Stimulated activated CD8-positive, alpha-beta memory T cell treated with anti-CD3 and anti-CD28 coated beads, Interleukin-4, amount 100 ng/mL, for 4 hours (primary cell): ENCODE measurements at regions not wholly inside any gene's neighbourhood (a gene's known extent, or its start where the extent isn't known, plus 50 kb on each side); places are given as distances from the start of the nearest gene placed in this dataset.

Experiments
- DNase-seq, 2 donors: peaks; one replicate each; pipeline ENCODE4 v3.0.0-alpha.2; 2020; ENCODE audit warnings: low read depth in 2 of 2, low spot score in 1 of 2

- no peak for DNase-seq
These were observed 208.8 kb downstream of the GXYLT1 start for GRCh38 chr12:41935911-41936310.

GRCh38 chr12:41932470-41932991 is 212.1 kb downstream of the GXYLT1 start:
- no peak for DNase-seq

GRCh38 chr12:41930866-41931437 is 213.7 kb downstream of the GXYLT1 start:
- no peak for DNase-seq

DNA sequence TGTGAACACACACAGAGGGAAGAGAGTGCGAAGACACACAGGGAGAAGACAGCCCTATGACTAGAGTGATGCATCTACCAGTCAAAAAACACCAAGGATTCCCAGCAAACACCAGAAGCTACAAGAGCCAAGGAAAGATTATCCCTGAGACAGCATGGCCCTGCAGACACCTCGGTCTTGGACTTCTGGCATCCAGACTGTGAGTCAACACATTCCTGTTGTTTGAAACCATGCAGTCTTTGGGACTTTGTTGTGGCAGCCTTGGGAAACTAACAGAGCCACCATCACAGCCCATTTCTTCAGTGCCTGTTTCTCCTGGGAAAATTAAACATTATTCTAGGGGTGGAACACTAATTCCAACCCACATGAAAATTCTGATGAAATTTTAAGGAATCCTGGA is 220.6 kb downstream of the GXYLT1 start:
- no peak for DNase-seq

GRCh38 chr12:41923351-41923750 is 221.3 kb downstream of the GXYLT1 start:
- no peak for DNase-seq

- no peak for DNase-seq
These were observed 224.3 kb downstream of the GXYLT1 start for GRCh38 chr12:41920355-41920754.

GRCh38 chr12:41919526-41920261 is 225.0 kb downstream of the GXYLT1 start:
- DNase-seq, result no peak

- no peak for DNase-seq
These were observed 225.6 kb downstream of the GXYLT1 start for GRCh38 chr12:41919048-41919447.

GRCh38 chr12:41917938-41918341 is 226.7 kb downstream of the GXYLT1 start:
- DNase-seq, result no peak

- no peak for DNase-seq
These were observed 227.5 kb downstream of the GXYLT1 start for GRCh38 chr12:41917181-41917580.

DNA sequence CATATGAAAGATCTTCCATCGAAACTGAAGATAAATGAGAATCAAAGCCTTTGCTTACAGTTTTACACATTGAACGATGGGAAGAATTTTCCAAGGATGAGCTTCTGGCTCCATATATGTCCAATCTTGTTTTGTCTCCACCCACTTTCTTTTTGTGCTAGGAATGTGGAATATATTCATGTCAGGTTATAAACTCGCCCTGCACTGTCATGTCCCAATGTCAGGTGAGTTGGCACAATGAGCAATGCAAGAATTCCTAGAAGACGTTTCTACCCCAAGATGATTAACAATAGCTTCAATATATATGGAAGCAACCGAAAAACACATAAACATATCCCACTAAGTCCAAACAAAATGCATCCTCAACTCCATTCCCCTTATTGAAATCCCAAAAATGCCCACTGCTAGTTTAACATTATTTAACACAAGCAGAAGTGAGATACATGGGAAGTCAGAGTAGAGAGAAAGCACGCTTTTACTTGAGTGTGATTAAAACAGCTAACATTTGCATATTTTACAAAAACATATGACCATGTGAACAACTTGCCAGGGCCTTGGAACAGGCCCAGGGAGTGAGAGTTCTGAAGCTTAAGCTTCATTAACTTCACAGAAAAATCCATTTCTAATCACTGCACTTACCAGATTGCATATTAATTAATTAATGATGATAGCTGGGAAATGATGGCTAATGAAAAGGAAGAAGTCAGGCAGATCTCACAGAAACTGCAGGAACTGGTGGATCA is 233.9 kb downstream of the GXYLT1 start:
- DNase-seq, result no peak

DNA sequence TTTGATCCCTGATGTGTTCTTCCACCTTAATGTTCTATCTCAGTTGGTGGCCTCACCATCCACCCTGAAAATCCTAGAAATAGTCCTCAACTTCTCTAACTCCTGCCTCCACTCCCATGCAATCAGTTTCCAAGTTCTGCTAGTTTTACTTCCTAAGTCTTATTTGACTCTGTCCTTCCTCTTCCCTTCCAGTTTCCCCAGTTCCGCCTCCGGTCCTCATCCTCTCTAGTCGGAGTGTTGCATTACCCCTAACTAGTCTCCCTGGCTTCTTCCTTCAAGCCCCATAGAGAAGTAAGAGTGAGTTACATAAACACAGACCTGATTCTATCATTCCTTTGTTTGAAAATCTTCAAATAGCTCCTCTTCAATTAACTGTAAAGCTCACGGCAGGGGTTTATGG is 236.5 kb downstream of the GXYLT1 start:
- DNase-seq, result no peak

DNA sequence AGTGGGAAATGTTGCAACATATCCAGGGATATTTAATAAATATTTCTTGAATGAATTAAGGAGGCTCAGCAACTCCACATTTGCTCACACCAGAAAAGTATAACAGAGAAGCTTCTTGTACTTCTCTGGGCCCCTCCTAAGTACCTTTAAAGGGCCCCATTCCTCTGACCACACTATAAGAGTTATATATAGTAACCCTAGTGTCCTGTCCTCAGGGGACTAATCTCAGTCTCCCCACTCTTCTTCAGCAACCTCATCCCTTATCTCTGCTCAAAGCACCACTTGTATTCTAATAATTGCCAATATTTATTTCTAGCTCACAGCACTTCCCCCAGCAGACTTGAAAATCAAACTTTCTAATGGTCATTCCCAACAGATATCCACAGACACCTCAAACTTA is 237.1 kb downstream of the GXYLT1 start:
- no peak for DNase-seq

DNA sequence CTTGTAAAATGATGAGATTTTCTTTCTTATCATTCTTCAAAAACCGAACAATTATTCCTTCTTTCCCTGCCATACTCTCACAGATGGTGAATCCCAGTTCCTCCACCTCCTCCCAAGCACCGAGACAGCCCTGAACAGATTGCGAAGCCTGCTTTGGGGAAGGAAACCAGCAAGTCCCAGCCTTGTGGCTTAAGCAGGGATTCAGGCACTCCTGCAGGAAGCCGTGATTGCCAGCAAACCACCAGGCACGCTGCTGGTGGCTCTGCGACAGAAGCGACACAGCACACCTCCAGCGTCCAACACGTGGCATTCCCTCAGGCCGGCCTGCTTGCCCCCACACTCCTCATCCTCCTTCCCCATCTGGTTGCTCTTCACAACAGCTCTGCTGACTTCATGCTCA is 237.7 kb downstream of the GXYLT1 start:
- DNase-seq, result no peak

GRCh38 chr12:41905759-41906297 is 238.8 kb downstream of the GXYLT1 start:
- DNase-seq, result no peak

DNA sequence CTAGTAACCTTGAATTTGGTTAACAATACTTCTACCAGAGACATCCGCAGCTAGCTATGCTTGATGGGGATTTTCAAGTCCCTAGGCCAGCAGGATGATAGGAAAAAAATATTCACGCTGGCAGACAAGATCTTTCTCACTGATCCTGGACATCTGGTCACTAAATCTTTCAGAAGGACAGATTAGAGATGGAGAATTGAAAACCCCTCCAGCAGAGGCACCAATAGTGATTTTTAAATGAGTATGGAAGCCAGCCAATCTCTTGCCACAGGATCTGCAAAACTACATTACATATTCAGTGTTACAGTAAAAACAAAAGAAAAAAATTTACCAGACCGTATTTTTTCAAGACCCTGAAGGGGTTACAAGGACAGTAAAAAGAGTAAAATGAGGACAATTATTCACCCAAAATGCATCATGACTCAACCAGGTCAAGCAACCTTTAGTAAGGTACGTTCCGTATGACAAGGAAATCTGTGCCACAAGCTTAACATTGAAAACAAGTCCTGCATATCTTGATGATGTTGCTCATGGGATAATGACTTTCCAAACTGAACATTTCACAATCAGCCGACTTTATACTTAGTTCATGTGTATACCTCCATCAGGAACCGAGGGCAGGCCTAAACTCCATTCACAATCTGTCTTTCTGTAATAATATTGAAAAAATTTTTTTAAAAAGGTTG is 239.5 kb downstream of the GXYLT1 start:
- no peak for DNase-seq

- no peak for DNase-seq
These were observed 240.6 kb downstream of the GXYLT1 start for GRCh38 chr12:41904041-41904440.

- DNase-seq, result no peak
These were observed 241.5 kb downstream of the GXYLT1 start for GRCh38 chr12:41903014-41903708.

DNA sequence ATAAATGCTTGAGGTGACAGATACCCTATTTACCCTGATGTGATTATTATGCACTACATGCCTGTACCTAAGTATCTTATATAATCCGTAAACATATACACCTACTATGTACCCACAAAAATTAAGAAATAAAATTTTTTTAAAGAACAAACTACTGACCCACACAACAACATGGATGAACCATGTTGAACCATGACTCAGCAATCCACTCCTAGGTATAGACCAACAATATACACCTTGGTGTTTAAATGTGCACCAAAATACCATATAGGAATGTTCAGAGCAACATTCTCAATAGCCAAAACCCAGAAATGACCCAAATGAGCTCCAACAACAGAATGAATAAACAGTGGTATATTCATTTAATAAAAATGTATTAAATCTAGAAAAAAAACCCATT is 245.1 kb downstream of the GXYLT1 start:
- DNase-seq, result no peak

DNA sequence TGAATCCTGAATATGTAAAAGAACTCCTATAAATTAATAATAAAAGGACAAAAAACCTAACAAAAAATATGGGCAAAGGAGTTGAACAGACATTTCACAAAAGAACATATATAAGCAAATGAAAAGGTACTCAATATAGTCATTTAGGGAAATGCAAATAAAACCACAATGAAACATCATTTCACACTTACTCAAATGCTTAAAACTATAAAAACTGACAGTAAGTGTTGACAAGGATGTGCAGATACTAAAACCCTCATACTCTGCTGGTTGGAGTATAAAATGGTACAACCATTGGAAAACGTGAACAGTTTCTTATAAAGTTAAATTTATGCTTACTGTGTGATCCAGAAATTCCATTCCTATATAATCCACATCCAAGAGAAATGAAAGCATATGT is 247.1 kb downstream of the GXYLT1 start:
- no peak for DNase-seq

DNA sequence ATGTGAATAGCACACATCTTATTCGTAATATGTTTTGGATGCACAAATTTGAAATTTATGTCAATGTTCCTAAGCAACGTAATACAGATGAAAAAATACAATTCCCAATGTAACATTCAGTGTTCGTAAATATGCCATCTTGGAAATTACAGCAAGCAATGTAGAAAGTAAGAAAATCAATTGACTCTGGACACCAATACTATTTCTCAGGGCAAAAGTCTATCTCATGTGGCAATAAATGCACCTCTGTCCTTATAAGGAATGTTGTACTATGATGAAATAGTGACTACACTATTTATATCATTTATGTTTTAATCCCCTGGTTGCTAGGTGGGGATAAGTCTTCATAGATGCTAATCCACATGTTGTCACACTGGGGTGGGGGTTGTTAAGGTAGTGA is 251.2 kb downstream of the GXYLT1 start:
- DNase-seq, result no peak
